ENCODE measurements at regions not wholly inside any gene's neighbourhood (a gene's known extent, or its start where the extent isn't known, plus 50 kb on each side); places are given as distances from the start of the nearest gene placed in this dataset.

- TF ChIP-seq, protein P1, sequence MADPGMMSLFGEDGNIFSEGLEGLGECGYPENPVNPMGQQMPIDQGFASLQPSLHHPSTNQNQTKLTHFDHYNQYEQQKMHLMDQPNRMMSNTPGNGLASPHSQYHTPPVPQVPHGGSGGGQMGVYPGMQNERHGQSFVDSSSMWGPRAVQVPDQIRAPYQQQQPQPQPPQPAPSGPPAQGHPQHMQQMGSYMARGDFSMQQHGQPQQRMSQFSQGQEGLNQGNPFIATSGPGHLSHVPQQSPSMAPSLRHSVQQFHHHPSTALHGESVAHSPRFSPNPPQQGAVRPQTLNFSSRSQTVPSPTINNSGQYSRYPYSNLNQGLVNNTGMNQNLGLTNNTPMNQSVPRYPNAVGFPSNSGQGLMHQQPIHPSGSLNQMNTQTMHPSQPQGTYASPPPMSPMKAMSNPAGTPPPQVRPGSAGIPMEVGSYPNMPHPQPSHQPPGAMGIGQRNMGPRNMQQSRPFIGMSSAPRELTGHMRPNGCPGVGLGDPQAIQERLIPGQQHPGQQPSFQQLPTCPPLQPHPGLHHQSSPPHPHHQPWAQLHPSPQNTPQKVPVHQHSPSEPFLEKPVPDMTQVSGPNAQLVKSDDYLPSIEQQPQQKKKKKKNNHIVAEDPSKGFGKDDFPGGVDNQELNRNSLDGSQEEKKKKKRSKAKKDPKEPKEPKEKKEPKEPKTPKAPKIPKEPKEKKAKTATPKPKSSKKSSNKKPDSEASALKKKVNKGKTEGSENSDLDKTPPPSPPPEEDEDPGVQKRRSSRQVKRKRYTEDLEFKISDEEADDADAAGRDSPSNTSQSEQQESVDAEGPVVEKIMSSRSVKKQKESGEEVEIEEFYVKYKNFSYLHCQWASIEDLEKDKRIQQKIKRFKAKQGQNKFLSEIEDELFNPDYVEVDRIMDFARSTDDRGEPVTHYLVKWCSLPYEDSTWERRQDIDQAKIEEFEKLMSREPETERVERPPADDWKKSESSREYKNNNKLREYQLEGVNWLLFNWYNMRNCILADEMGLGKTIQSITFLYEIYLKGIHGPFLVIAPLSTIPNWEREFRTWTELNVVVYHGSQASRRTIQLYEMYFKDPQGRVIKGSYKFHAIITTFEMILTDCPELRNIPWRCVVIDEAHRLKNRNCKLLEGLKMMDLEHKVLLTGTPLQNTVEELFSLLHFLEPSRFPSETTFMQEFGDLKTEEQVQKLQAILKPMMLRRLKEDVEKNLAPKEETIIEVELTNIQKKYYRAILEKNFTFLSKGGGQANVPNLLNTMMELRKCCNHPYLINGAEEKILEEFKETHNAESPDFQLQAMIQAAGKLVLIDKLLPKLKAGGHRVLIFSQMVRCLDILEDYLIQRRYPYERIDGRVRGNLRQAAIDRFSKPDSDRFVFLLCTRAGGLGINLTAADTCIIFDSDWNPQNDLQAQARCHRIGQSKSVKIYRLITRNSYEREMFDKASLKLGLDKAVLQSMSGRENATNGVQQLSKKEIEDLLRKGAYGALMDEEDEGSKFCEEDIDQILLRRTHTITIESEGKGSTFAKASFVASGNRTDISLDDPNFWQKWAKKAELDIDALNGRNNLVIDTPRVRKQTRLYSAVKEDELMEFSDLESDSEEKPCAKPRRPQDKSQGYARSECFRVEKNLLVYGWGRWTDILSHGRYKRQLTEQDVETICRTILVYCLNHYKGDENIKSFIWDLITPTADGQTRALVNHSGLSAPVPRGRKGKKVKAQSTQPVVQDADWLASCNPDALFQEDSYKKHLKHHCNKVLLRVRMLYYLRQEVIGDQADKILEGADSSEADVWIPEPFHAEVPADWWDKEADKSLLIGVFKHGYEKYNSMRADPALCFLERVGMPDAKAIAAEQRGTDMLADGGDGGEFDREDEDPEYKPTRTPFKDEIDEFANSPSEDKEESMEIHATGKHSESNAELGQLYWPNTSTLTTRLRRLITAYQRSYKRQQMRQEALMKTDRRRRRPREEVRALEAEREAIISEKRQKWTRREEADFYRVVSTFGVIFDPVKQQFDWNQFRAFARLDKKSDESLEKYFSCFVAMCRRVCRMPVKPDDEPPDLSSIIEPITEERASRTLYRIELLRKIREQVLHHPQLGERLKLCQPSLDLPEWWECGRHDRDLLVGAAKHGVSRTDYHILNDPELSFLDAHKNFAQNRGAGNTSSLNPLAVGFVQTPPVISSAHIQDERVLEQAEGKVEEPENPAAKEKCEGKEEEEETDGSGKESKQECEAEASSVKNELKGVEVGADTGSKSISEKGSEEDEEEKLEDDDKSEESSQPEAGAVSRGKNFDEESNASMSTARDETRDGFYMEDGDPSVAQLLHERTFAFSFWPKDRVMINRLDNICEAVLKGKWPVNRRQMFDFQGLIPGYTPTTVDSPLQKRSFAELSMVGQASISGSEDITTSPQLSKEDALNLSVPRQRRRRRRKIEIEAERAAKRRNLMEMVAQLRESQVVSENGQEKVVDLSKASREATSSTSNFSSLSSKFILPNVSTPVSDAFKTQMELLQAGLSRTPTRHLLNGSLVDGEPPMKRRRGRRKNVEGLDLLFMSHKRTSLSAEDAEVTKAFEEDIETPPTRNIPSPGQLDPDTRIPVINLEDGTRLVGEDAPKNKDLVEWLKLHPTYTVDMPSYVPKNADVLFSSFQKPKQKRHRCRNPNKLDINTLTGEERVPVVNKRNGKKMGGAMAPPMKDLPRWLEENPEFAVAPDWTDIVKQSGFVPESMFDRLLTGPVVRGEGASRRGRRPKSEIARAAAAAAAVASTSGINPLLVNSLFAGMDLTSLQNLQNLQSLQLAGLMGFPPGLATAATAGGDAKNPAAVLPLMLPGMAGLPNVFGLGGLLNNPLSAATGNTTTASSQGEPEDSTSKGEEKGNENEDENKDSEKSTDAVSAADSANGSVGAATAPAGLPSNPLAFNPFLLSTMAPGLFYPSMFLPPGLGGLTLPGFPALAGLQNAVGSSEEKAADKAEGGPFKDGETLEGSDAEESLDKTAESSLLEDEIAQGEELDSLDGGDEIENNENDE (IDR thresholded peaks at IDR 0.05; ENCODE audit: insufficient replicate concordance, low read length) = no peak
- TF ChIP-seq JUN (IDR thresholded peaks at IDR 0.05; ENCODE audit: low read depth, low read length) (no peak), POU5F1 (IDR thresholded peaks at IDR 0.05; ENCODE audit: low read depth, low read length) (no peak)
Measured at GRCh38 chr15:77684341-77685081, 51.8 kb upstream of the LINGO1 start (continued).

Measured in H1 (cell line).